NCI-H82 treated with DMSO at 0.1 percent for 48 hours (cell line): ENCODE measurements at regions not wholly inside any gene's neighbourhood (a gene's known extent, or its start where the extent isn't known, plus 50 kb on each side); places are given as distances from the start of the nearest gene placed in this dataset.
"Not testable (repeated sequence)": the region's sequence is repeated elsewhere in the genome, so short reads cannot be mapped to it uniquely, and the experiment has no call there.

Experiments
- DNase-seq: peaks from one replicate; lab custom pipeline; 2025; ENCODE audit not compliant: unreplicated experiment; lab: John Stamatoyannopoulos, UW

DNA sequence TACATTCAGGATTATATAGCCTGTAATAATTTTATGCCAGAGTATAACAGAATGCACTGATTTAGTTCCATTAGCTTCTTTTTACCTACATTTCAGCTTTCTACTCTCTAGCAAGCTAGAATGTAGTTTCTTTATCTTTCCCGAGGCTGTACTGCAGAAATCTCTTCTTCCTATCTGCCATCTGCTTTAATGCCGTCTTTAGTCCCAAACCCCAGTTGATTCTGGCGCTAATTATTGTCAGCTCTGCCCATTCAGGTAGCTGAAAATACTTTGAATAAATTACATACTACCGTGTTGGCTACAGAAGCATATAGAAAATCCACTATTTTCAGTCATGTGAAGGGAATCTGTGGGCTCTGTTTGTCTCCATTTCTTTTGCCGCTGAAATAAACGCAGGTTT is 706.7 kb downstream of the NTRK3 start:
- DNase-seq, result no peak

DNA sequence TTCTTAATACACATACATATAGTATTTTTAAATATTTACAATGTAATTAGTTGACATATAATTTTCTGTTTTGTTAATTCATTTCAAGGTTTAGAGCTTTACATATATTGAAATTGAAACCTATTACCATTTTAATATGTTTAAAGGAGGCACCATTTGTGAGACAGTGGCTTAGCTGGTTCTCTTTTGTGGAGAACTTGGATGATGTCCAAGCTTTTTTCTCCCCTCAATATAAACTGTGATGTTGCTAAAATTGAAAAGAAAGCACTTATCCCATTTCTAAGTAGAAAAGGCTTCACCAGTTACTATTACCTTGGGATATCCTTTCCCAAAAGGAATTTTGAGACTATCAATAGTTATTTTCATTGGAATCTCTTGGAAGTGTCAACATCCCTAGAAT is 707.2 kb downstream of the NTRK3 start:
- no peak for DNase-seq

DNA sequence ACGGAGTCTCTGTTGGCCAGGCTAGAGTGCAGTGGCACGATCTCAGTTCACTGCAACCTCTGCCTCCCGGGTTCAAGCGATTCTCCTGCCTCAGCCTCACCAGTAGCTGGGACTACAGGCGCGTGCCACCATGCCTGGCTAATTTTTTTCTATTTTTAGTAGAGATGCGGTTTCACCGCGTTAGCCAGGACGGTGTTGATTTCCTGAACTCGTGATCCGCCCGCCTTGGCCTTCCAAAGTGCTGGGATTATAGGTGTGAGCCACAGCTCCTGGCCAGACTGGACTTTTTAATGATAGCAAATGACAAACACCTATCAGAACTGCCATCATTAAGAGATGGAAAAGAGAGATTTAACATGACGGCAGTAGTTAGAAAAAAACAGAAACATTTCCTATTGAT is 707.9 kb downstream of the NTRK3 start:
- DNase-seq, result not testable (repeated sequence)

DNA sequence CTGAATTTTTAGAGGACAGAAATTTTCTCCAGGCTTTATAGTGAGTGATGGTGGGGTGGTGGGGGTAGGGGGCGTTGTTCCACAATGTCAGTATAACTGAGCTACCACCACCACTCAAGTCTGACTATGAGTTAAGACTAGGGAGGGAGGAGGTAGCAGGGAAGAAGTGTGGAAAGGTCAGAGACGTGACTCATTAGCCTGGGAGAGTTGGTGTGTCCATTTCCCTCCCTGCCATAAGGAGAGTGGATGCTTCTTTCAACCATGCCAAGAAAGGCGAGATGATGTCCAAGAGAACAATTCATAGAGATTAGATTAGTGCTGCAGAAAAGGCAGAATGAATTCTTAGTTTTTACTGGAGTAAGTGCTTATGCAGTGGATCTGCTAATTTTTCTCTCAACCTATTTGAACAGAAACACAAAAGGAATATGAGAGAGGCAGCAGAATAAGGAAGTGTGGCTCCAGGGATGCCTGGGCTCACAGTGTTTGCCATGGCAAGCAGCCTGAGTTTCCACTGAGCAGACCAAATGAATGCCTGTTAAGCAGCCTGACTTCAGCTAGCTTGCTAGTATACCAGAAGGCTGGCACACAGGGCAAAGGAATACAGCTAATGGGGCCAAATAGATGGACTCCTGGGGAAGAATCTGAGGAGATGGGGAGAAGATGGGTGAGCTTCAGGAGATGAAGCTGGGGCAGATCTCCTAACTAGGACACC is 708.9 kb downstream of the NTRK3 start:
- no peak for DNase-seq

DNA sequence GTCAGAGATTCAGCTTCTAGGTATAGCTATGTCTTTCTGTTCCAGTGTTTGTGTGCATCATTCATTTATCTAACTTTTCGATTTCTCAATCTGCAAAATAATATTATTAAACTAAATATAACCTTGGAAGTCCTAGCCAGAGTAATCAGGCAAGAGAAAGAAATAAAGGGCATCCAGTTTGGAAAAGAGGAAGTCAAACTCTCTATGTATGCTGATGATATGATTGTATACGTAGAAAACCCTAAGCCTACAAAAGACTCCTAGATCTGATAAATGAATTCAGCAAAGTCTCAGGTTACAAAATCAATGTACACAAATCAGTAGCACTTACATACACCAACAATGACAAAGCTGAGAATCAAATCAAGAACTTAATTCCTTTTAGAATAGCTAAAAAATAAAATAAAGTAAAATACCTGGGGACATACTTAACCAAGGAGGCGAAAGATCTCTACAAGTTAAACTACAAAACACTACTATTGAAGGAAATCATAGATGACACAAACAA is 718.2 kb downstream of the NTRK3 start:
- DNase-seq, result no peak

DNA sequence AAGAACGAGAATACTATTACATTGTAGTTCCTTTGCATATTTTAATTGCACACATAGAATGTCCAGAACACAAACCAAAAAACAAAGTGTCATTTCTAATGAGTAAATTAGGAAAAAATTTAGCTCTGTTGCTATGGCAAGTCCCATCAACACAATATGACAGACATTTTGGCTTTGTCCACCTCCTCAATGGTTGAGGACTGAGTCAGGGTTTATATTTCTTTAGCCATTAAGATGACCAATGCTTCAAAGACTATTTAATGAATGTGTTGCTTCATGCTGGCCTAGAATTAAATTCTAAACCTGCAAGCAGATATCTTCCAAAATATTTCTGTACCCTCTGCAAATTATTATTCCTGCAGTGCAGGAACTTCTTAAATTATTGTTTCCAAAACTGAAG is 719.2 kb downstream of the NTRK3 start:
- DNase-seq, result no peak

DNA sequence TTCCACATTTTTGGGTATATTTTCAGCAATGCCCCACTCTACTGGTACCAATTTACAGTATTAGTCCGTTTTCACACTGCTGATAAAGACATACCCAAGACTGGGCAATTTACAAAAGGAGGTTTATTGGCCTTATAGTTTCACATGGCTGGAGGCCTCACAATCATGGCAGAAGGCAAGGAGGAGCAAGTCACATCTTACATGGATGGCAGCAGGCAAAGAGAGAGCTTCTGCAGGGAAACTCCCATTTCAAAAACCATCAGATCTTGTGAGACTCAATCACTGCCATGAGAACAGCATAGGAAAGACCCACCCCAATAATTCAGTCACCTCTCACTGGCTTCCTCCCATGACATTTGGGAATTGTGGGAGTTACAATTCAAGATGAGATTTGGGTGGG is 722.9 kb downstream of the NTRK3 start:
- DNase-seq, result not testable (repeated sequence)

DNA sequence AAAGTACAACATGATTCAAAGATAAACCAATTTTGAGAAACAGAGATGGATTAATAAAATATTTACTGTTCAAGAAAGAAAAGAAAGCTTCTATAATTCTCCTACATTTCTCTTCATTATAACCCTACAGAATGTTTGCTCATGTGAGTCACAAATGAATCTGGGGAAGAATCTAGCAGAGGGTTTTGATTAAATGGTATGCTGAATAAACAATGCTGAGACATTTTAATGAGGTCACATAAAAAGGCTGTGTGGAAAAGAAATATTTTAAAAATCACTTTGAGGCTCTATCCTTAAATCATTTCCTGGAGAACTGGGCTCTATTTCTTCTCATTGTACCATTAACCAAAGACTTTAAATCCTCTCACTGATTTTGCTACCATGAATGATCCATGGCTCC is 727.7 kb downstream of the NTRK3 start:
- no peak for DNase-seq

DNA sequence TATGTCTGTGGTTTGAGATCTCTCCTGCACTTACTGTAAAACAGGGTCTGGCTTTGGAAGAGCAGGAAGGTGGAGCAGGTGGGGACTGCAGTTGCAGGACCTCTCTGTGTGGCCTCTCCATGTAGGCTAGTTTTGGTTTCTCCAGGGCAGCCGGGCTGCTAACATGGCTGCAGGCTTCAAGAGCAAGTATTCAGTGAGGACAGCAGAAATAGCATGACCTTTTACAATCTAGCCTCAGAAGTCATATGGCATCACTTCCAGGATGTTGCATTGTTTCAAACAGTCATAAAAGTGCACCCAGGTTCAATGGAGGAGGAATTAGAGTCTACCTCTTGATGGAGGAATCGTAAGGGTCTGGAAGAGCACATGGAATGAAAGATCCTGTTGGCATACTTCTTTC is 728.7 kb downstream of the NTRK3 start:
- no peak for DNase-seq

DNA sequence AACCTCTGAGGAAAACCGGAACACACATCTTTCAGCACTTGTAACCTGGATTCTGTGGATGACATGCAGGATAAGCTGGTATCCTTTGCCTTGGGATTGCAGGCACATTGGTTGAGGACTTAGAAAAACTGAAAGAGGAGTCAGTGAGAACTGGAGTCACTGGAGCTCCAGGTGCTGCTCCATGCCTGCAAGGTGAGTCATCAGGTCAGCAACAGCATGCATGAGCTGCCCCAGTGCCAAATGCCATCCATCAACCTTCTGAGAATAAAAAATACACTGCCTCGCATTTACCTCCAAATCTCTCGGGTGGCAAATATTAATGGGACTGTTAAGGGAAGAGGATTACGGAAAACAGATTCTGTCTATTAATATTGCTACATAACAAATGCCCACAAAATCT is 729.1 kb downstream of the NTRK3 start:
- no peak for DNase-seq

DNA sequence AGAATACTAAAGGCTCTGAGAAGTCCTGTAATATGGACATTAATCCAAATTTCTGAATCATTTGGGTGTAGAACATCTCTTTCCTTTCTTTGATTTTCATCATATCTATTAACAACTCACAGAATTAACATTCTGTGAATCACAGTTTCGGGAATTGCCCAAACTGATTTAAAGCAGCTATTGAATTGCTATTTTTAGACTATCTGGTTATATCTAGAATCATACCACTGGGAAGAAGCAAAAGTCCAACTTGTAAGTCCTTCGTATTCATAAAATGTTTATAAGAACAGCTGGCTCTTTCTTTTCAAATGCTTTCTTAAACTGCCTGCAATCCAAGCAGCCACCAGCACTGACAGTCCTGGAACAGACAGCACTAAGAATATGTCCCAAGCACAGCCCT is 733.0 kb downstream of the NTRK3 start:
- DNase-seq, result no peak

DNA sequence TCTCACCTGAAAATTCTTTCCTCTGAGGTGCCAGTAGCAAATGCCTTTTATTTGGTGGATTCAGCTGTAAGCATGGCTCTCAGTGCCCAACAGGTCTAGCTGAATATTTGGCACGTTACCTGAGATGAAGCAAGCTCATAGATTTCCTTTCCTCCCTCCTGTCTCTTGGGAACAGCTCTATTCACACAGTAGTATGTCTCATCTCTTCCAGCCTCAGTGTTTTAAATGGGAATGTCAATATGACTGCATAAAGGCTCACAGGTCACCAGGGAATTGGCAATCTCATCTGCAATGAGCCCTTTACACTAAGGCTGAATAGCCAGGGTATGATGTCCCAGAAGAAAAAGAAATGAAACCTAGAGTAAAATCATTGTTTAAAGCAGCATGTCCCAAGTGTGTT is 733.5 kb downstream of the NTRK3 start:
- no peak for DNase-seq

DNA sequence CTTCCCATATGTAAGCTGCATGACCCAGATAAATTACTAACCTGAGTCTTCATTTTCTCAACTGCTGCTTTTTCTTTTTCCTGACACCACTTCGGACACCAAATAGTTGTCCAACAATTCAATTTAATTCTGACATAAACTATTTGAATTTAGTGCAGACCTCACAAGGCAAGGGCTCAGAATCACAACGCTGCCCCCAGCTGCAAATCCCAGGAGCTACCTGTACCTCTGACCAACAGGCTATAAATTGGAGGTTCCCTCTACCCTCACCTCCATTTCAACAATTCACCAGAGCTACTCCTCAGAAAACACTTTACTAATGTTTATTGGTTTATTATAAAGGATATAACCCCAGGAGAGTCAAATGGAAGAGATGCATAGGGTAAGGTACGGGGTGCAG is 737.6 kb downstream of the NTRK3 start:
- DNase-seq, result no peak

DNA sequence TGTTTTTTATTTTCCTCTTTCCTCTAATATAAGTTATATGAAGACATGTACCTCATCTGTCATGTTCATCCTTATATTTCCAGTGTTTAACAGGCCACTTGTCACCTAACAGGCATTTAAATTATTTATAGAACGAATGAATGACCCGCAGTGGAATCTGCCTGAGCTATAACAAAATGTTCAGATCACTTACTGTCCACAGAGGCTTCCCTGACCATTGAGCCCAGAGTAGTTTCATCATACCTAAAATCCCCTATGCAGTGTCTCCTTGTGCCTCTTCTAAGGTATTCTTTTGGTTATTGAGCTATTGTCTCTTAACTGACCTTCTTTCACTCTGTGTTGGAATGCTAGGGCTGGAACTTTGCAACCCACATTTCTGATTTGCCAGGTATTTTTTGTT is 748.5 kb downstream of the NTRK3 start:
- no peak for DNase-seq

DNA sequence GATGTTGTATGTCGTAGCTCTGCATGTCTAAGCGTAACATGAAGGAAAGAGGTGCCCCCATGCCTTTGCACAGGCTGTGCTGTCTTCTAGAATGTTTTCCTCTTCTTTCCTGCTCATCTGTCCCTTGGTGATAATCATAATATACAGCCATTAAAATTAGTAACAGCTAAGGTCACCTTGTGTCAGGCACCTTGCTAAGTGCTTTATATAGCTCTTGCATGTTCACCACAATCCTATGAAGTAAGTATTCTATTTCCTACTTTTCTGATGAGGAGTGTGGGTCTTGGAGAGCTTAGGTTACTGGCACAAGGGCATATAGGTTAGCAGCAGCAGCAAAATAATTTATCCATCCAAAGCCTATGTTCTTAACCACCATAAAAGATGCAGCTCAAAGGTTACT is 754.4 kb downstream of the NTRK3 start:
- DNase-seq, result no peak

DNA sequence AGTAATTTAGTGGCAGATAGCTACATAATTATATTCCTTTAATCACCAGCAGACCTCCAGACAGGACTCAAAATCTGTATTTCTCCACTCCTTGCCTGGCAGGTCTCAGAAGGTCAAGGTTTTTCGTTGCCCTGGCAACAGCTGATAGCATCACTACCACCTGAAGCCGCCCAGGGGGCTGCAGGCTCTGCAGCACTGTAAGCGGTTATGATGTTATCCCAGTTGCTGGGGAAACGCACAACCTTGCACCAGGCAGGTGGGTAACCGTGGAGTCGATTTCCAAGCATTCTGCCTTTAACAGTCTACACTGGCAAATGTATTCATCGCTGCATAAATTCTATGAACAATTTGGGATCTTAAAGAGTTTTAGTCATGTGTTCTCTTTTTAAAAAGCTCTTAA is 756.3 kb downstream of the NTRK3 start:
- no peak for DNase-seq

DNA sequence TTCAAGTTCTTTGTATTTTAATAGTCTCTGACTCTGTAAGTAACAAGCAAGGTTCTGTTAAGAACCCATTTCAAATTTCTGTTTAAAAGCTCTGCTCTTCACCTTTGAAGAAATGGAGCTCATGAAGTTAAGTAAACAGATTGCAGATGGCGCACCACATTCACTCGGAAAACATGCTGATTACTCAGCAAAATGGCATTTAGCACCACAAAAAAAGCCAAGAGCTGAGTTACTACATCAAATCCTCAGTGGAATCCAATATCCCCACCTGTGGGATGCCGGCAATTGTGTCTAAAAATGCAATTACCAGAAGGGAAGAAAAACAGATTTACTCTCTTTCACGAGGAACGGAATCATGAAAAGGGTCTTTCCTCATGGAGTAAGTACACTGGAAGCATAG is 758.0 kb downstream of the NTRK3 start:
- no peak for DNase-seq

DNA sequence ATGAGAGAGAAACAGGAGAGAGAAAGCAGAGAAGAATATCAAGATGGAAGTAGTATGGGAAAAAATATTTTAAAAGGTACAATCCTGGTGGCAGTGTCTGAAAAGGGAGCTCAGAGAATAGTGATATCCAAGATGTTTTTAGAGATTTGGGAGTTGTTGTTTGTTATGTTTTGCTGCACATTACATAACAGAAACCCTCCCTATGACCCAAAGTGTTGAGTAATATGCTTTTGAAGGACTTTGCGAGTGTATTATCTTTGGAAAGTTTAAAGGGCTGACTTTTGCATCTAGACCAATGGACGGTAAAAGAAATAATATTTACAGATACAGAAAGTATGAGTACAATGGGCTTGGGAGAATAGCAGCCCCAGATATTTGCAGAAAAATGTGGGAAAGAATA is 759.7 kb downstream of the NTRK3 start:
- DNase-seq, result no peak

DNA sequence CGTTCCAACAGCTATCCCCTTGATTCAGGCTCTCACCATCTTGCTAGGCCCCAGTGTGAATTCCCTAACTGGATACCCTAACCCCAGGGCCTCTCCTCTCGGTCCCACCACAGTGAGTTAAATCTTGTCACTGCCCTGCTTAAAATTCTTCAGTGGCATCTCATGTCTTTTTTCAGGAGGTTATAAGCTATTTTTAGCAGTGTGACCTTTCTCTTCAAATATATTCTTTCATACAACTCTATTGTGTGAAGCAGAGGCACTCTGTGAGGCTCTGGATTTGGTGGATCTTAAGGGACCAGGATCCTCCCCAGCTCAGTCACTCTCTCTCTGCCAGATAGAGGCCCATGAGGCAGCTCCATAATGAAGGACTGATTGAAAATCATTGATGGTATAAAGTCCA is 760.4 kb downstream of the NTRK3 start:
- DNase-seq, result no peak

DNA sequence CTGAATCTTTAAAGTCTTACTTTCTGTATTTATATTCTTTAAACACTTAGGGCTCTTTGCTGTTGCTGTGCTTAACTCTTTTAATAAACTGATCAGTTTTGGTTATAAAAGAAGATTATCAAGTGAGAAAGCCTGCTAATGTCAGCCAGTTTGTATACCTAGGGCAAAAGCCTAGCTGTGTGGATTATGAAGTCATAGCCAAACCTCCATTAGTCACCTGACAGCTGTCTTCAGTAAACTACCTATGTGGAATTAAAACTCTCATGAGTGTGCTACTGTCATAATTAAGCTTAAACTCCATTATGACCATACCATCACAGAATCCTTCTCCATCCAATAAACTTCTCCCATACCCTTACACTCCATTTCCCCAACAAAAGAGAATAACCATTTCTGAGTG is 762.7 kb downstream of the NTRK3 start:
- no peak for DNase-seq

DNA sequence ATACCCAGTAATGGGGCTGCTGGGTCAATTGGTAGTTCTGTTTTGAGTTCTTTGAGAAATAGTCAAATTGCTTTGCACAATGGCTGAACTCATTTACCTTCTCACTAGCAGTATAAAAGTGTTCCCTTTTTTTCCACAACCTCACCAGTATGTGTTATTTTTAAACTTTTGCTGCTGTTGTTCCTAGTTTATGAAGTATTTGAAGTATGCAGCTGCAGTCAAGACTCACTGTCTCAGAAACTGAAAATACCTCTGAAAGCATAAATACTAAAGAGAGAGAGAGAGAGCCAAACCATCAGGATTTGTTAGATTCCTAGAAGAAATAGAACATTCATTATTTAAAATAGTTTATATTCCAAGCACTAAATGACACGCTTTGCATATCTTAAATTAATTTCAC is 764.2 kb downstream of the NTRK3 start:
- no peak for DNase-seq

DNA sequence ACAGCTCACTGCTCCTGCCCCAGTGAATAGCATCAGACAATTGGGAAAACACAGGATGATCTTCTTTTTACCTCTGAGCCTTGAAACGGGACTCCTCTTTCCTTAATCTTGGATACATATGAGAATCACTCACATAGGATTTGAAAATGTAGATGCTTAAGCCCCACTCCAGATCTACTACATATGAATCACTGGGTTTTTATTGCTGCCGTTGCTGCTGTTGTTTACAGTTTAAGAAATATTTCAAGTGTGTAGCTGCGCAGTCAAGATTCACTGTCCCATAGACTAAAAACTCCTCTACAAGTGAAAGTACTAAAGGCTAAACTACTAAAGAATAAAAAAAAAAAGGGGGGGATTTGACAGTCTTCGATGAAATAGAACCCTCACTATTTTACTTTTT is 765.9 kb downstream of the NTRK3 start:
- no peak for DNase-seq

DNA sequence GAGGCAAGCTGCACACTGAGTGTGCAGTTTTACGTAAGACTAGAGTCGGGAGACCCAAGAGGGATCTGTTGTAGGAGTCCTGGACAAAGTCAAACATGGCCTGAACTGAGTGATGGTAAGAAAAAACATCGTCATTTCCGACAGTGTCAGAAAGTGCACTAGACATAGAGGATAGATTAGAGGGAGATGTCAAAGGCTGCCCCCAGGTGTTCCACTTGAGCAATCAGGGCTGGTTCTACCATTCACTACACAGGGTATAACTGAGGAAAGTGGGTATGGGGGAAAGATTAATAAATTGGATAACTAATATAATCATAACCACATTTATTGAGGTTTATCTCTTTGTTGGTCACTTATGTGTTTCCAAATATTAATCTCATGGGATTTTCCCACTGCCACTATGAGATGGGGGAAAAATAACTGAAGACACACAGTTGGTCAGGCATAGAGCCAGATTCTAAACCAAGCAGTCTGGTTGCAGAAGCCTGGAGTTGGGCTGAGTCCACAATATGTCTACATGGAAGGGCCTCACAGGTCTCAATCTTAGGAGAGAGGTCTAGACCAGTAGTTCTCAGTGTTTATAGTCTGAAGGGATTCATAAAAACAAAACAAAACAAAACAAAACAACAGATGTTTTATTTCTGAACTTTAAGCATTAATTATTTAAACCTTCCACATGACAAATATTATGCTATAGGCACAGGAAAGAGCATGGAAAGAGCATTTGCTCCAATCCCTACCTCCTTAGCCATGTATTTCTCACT is 766.5 kb downstream of the NTRK3 start:
- no peak for DNase-seq
